ENCODE measurements at regions not wholly inside any gene's neighbourhood (a gene's known extent, or its start where the extent isn't known, plus 50 kb on each side); places are given as distances from the start of the nearest gene placed in this dataset.

DNA sequence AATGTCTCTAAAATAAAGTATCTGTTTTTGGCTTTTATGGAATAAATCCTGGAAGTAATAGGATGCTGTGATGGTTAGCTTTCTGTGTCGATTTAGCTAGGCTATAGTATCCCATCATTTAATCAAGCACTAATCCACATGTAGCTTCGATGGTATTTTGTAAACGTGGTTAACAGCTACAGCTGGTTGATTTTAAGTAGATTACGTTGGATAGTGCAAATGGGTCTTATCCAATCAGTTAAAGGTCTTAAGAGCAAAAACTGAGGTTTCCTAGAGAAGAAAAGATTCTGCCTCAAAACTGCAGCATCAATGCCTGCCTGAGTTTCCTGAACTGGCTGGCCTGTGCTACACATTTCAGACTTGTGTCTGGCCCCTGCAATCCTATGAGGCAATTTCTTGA, 314.2 kb upstream of the SORL1-AS1 start:
- TF ChIP-seq CTCF (IDR thresholded peaks at IDR 0.05) (no peak), POLR2A (IDR thresholded peaks at IDR 0.05) (no peak)

Data from testis (tissue), 2 donors.